A549 (cell line): ENCODE measurements at regions not wholly inside any gene's neighbourhood (a gene's known extent, or its start where the extent isn't known, plus 50 kb on each side); places are given as distances from the start of the nearest gene placed in this dataset.

Source experiments
- ATAC-seq, 2 experiments: fragments of 200-7000 bp in 1 of 2; fragments of >200 bp in 1 of 2; cut with Nextera tagmentation in 1 of 2; cut with Tn5 transposase in 1 of 2; 3 replicates each; pipeline versions ENCODE4 v1.8.0 to v1.9.1; 2018 to 2020; ENCODE audit warnings: mild to moderate bottlenecking in 1 of 2, moderate library complexity in 1 of 2
- CTCF ChIA-PET: fragments of 300-600 bp; sonication (Branson Sonifier 250); formaldehyde crosslinking; extraction: SDS; loops from one replicate; lab custom pipeline; 2021; ENCODE audit warnings: antibody characterized with exemption, inconsistent platforms; lab: Yijun Ruan, JAX
- POLR2A ChIA-PET: fragments of 350-600 bp; formaldehyde crosslinking; extraction: SDS; loops from one replicate; lab custom pipeline; 2021; ENCODE audit warnings: antibody characterized with exemption, inconsistent platforms; lab: Yijun Ruan, JAX
- DNase-seq, 2 experiments: peaks; one replicate each; pipeline versions ENCODE4 v3.0.0 to v3.0.0-alpha.2; 2011 to 2016; ENCODE audit warnings: low read depth in 1 of 2, low spot score in 1 of 2
- FAIRE-seq: peaks from 2 replicates; lab custom pipeline; 2011; peaks lifted over from hg19 to GRCh38; lab: Jason Lieb, UNC
- H3K27ac ChIP-seq, 2 experiments: fragments of >200 bp; sonication (Bioruptor Twin); formaldehyde crosslinking; 3 replicates each; pipeline ENCODE4 v1.5.1; 2016 to 2017
- H3K4me1 ChIP-seq: fragments of >200 bp; sonication (Bioruptor Twin); formaldehyde crosslinking; 3 replicates; pipeline ENCODE4 v1.6.1; 2016
- H3K4me2 ChIP-seq: fragments of >200 bp; sonication (Bioruptor Twin); formaldehyde crosslinking; 3 replicates; pipeline ENCODE4 v1.6.1; 2016
- H3K4me3 ChIP-seq: fragments of >200 bp; sonication (Bioruptor Twin); formaldehyde crosslinking; 3 replicates; pipeline ENCODE4 v1.5.1; 2016
- H3K9me3 ChIP-seq: fragments of >200 bp; sonication (Bioruptor Twin); formaldehyde crosslinking; 3 replicates; pipeline ENCODE4 v1.6.1; 2016
- BHLHE40 ChIP-seq: IDR thresholded peaks from 2 replicates; pipeline ENCODE4 v1.6.1; 2012; ENCODE audit warnings: low read depth, low read length, inconsistent platforms
- CBX2 ChIP-seq: fragments of 200-600 bp; sonication (generic); IDR thresholded peaks from 2 replicates; pipeline ENCODE4 v1.6.1; 2016; ENCODE audit warnings: low read depth, mild to moderate bottlenecking, borderline replicate concordance
- CBX8 ChIP-seq: fragments of 200-600 bp; sonication (generic); IDR thresholded peaks from 2 replicates; pipeline ENCODE4 v1.6.1; 2016
- CEBPB ChIP-seq, 2 experiments: fragments of >200 bp in 1 of 2; sonication (Bioruptor Twin) in 1 of 2; formaldehyde crosslinking in 1 of 2; IDR thresholded peaks; 2 replicates each; pipeline ENCODE4 v1.6.1; 2012 to 2016
- CHD2 ChIP-seq: fragments of 150-350 bp; IDR thresholded peaks from 2 replicates; pipeline ENCODE4 v1.6.1; 2014; ENCODE audit warnings: low read length; ENCODE audit not compliant: partially characterized antibody
- ESRRA ChIP-seq: fragments of 150-350 bp; IDR thresholded peaks from 2 replicates; pipeline ENCODE4 v1.6.1; 2014; ENCODE audit warnings: mild to moderate bottlenecking, low read length, borderline replicate concordance
- FOSB ChIP-seq: fragments of 250-450 bp; sonication (Bioruptor Pico); IDR thresholded peaks from 2 replicates; pipeline ENCODE4 v1.5.0; 2020; ENCODE audit warnings: mild to moderate bottlenecking, moderate library complexity
- FOXS1 ChIP-seq: fragments of 250-450 bp; sonication (Bioruptor Pico); IDR thresholded peaks from 2 replicates; pipeline ENCODE4 v1.5.0; 2020; ENCODE audit warnings: mild to moderate bottlenecking, moderate library complexity
- HDAC2 ChIP-seq: fragments of 200-600 bp; sonication (generic); IDR thresholded peaks from 2 replicates; pipeline ENCODE4 v1.6.1; 2016
- HEYL ChIP-seq: fragments of 250-450 bp; sonication (Bioruptor Pico); IDR thresholded peaks from 2 replicates; pipeline ENCODE4 v1.8.0; 2021; ENCODE audit warnings: mild to moderate bottlenecking, moderate library complexity
- HOXB13 ChIP-seq: fragments of 250-450 bp; sonication (Bioruptor Pico); IDR thresholded peaks from 2 replicates; pipeline ENCODE4 v1.5.0; 2020; ENCODE audit warnings: low read depth, mild to moderate bottlenecking, moderate library complexity
- JUN ChIP-seq, 2 experiments: fragments of >200 bp; sonication (Bioruptor Twin); formaldehyde crosslinking; IDR thresholded peaks; 2 replicates in 1 of 2; 3 replicates in 1 of 2; pipeline ENCODE4 v1.6.1; 2016 to 2017
- KDM1A ChIP-seq: fragments of 200-600 bp; sonication (generic); IDR thresholded peaks from 2 replicates; pipeline ENCODE4 v1.6.1; 2016; ENCODE audit warnings: low read depth, mild to moderate bottlenecking
- KDM5A ChIP-seq: fragments of 200-600 bp; sonication (generic); IDR thresholded peaks from 2 replicates; pipeline ENCODE4 v1.6.1; 2016; ENCODE audit warnings: antibody characterized with exemption, mild to moderate bottlenecking
- MYC ChIP-seq: IDR thresholded peaks from 2 replicates; pipeline ENCODE4 v1.6.1; 2012; ENCODE audit warnings: mild to moderate bottlenecking, inconsistent platforms, low read length, improper control_type of control experiment, borderline replicate concordance
- NFE2L2 ChIP-seq: fragments of 150-350 bp; conservative IDR thresholded peaks from 2 replicates; pipeline ENCODE4 v1.6.1; 2014; ENCODE audit warnings: low read length
- NPAS2 ChIP-seq: fragments of 250-450 bp; sonication (Bioruptor Pico); IDR thresholded peaks from 2 replicates; pipeline ENCODE4 v1.8.0; 2022; ENCODE audit warnings: mild to moderate bottlenecking, moderate library complexity, borderline replicate concordance
- RARB ChIP-seq: fragments of 250-450 bp; sonication (Bioruptor Pico); IDR thresholded peaks from 2 replicates; pipeline ENCODE4 v1.8.0; 2021; ENCODE audit warnings: mild to moderate bottlenecking, moderate library complexity
- SMC3 ChIP-seq: fragments of >200 bp; sonication (Bioruptor Twin); formaldehyde crosslinking; IDR thresholded peaks from 3 replicates; pipeline ENCODE4 v1.6.1; 2018; ENCODE audit warnings: inconsistent platforms
- TP53 ChIP-seq: fragments of 250-450 bp; sonication (Bioruptor Pico); IDR thresholded peaks from 2 replicates; pipeline ENCODE4 v1.5.0; 2021; ENCODE audit warnings: mild to moderate bottlenecking, moderate library complexity
- ZC3H11A ChIP-seq: fragments of 450-650 bp; IDR thresholded peaks from 2 replicates; pipeline ENCODE4 v1.6.1; 2014; ENCODE audit warnings: antibody characterized with exemption, mild to moderate bottlenecking
- ZNF302 ChIP-seq: fragments of 250-450 bp; sonication (Bioruptor Pico); IDR thresholded peaks from 2 replicates; pipeline ENCODE4 v1.9.0; 2021; ENCODE audit warnings: inconsistent platforms, mild to moderate bottlenecking, moderate library complexity
- ZSCAN20 ChIP-seq: fragments of 250-450 bp; sonication (Bioruptor Pico); IDR thresholded peaks from 2 replicates; pipeline ENCODE4 v1.8.0; 2022; ENCODE audit warnings: mild to moderate bottlenecking, moderate library complexity
- WGBS: methylation state at CpG from one replicate; pipeline ENCODE4 v1.1.6; 2017; ENCODE audit errors: missing lambda C conversion rate; 5-methylcytosine and 5-hydroxymethylcytosine counted together
- TF ChIP-seq, protein P1 (sequence below): fragments of >200 bp; sonication (Bioruptor Twin); formaldehyde crosslinking; IDR thresholded peaks from 2 replicates; pipeline ENCODE4 v1.6.1; 2016
- TF ChIP-seq, protein P2 (sequence below): fragments of 450-650 bp; IDR thresholded peaks from 2 replicates; pipeline ENCODE4 v1.6.1; 2014; ENCODE audit warnings: antibody characterized with exemption
- TF ChIP-seq, protein P3 (sequence below): fragments of 250-450 bp; sonication (Bioruptor Pico); IDR thresholded peaks from 2 replicates; pipeline ENCODE4 v1.5.0; 2020; ENCODE audit warnings: low read depth, mild to moderate bottlenecking, moderate library complexity
- TF ChIP-seq, protein P4 (sequence below): fragments of 150-350 bp; IDR thresholded peaks from 2 replicates; pipeline ENCODE4 v1.6.1; 2014; ENCODE audit warnings: low read depth, mild to moderate bottlenecking, low read length
- TF ChIP-seq, protein P5 (sequence below): IDR thresholded peaks from 2 replicates; pipeline ENCODE4 v1.6.1; 2012
- TF ChIP-seq, protein P6 (sequence below): fragments of >200 bp; sonication (Bioruptor Twin); formaldehyde crosslinking; IDR thresholded peaks from 3 replicates; pipeline ENCODE4 v1.6.1; 2016

DNA sequence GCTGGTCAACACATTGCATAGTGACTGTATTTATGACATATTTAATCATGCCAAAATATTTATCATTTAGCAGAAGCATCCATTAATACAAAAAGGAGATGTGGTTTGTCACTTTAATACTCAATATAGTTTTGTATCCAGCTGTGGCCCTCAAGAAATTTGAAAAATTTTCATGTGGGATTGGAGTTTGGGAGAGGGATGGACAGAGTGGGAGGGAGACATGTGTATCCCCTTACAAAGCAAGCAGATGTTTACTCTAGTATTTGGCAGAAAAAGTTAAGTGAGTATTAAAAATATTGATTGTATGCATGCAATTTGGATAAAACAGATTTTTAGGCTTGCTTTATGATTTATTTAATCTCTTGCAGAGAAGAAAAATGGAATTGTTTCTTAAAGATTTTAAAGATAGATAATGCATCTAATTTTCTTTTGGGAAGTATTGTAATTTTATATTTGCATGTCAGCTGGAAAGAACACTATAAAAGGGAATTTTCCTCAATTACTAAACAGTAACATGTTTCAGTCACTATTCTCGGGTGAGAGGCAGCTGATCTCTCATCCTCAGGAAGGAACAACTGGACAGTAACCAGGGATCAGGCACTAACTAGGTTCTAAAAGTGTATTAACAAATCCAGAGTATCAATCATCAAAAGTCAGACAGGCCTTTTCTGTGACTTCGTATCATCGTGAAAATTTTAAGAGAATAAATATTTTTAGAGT lies 1184.7 kb upstream of the NXPH2 start:
- 54% methylated on average over 3 of the region's 3 CpGs for WGBS
- no peak for FAIRE-seq
- H3K4me3 ChIP-seq, result no peak overlapping the region
- TF ChIP-seq ZC3H11A (no peak), BHLHE40 (no peak), JUN (IDR thresholded peaks at IDR 0.05) (no peak), CHD2 (no peak), KDM1A (no peak), SMC3 (no peak), KDM5A (no peak), ZSCAN20 (CRISPR knock-in tag) (no peak), MYC (no peak), ZNF302 (CRISPR knock-in tag) (no peak), CEBPB (IDR thresholded peaks at IDR 0.05) (no peak), FOXS1 (CRISPR knock-in tag) (no peak), CBX8 (no peak), HDAC2 (no peak)
- TF ChIP-seq, protein P1, sequence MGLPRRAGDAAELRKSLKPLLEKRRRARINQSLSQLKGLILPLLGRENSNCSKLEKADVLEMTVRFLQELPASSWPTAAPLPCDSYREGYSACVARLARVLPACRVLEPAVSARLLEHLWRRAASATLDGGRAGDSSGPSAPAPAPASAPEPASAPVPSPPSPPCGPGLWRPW, result no peak
- TF ChIP-seq, protein P2, sequence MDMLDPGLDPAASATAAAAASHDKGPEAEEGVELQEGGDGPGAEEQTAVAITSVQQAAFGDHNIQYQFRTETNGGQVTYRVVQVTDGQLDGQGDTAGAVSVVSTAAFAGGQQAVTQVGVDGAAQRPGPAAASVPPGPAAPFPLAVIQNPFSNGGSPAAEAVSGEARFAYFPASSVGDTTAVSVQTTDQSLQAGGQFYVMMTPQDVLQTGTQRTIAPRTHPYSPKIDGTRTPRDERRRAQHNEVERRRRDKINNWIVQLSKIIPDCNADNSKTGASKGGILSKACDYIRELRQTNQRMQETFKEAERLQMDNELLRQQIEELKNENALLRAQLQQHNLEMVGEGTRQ, result no peak
- H3K4me1 ChIP-seq, result no peaks in the 10 kb centered on the region
- ChIA-PET CTCF (no interaction called here), POLR2A (no interaction called here)
- ATAC-seq, result no peak
- H3K4me2 ChIP-seq, result no peak overlapping the region
- H3K27ac ChIP-seq, result no peak overlapping the region
- no peaks in the 10 kb centered on the region for H3K9me3 ChIP-seq
- DNase-seq, result no peak

DNA sequence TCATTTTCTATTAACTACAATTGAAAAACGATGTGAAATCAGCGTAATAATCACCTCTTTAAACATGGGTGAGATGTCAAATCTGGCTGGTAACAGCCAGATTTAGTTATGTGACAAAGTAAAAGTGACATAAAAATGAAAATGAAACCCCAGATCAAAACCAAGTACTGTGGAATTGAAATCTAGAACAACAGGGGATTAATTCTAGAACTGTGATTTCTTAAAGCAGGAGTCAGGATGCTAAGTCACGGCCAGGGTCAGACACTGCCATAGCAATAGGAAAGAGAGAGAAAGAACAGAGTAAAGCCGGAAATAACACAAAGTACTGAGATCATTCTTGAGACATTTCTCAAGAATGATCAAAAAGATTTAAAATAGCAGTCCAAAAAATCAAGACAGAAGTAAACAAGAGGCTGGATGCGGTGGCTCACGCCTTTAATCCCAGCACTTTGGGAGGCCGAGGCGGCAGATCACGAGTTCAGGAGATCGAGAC lies 1183.7 kb upstream of the NXPH2 start:
- H3K4me3 ChIP-seq, result no peak overlapping the region
- no peaks in the 10 kb centered on the region for H3K9me3 ChIP-seq
- DNase-seq, result no peak
- POLR2A ChIA-PET, result no interaction called here
- CTCF ChIA-PET, result no interaction called here
- H3K4me1 ChIP-seq, result no peaks in the 10 kb centered on the region
- no peak overlapping the region for H3K4me2 ChIP-seq
- FAIRE-seq, result no peak
- no peak for ATAC-seq
- 37% methylated on average over 10 of the region's 10 CpGs for WGBS
- TF ChIP-seq NPAS2 (CRISPR knock-in tag), result no peak
- TF ChIP-seq, protein P3, sequence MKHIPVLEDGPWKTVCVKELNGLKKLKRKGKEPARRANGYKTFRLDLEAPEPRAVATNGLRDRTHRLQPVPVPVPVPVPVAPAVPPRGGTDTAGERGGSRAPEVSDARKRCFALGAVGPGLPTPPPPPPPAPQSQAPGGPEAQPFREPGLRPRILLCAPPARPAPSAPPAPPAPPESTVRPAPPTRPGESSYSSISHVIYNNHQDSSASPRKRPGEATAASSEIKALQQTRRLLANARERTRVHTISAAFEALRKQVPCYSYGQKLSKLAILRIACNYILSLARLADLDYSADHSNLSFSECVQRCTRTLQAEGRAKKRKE (CRISPR knock-in tag), result no peak
- TF ChIP-seq NFE2L2, result no peak
- TF ChIP-seq, protein P4, sequence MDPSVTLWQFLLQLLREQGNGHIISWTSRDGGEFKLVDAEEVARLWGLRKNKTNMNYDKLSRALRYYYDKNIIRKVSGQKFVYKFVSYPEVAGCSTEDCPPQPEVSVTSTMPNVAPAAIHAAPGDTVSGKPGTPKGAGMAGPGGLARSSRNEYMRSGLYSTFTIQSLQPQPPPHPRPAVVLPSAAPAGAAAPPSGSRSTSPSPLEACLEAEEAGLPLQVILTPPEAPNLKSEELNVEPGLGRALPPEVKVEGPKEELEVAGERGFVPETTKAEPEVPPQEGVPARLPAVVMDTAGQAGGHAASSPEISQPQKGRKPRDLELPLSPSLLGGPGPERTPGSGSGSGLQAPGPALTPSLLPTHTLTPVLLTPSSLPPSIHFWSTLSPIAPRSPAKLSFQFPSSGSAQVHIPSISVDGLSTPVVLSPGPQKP, result no peak
- TF ChIP-seq RARB (CRISPR knock-in tag), result no peak
- no peak for TF ChIP-seq HOXB13 (CRISPR knock-in tag)
- TF ChIP-seq CBX2, result no peak
- TF ChIP-seq BHLHE40, result no peak
- TF ChIP-seq, protein P5, sequence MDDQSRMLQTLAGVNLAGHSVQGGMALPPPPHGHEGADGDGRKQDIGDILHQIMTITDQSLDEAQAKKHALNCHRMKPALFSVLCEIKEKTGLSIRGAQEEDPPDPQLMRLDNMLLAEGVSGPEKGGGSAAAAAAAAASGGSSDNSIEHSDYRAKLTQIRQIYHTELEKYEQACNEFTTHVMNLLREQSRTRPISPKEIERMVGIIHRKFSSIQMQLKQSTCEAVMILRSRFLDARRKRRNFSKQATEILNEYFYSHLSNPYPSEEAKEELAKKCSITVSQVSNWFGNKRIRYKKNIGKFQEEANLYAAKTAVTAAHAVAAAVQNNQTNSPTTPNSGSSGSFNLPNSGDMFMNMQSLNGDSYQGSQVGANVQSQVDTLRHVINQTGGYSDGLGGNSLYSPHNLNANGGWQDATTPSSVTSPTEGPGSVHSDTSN, result no peak
- TF ChIP-seq FOSB, result no peak
- TF ChIP-seq, protein P1, result no peak
- TF ChIP-seq ESRRA, result no peak
- TF ChIP-seq, protein P6, sequence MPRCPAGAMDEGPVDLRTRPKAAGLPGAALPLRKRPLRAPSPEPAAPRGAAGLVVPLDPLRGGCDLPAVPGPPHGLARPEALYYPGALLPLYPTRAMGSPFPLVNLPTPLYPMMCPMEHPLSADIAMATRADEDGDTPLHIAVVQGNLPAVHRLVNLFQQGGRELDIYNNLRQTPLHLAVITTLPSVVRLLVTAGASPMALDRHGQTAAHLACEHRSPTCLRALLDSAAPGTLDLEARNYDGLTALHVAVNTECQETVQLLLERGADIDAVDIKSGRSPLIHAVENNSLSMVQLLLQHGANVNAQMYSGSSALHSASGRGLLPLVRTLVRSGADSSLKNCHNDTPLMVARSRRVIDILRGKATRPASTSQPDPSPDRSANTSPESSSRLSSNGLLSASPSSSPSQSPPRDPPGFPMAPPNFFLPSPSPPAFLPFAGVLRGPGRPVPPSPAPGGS, result no peak
- no peak for TF ChIP-seq HEYL (CRISPR knock-in tag)
- no peak for TF ChIP-seq TP53 (CRISPR knock-in tag)
- H3K27ac ChIP-seq, result no peak overlapping the region
